CD4-positive, alpha-beta memory T cell (primary cell): ENCODE measurements at regions not wholly inside any gene's neighbourhood (a gene's known extent, or its start where the extent isn't known, plus 50 kb on each side); places are given as distances from the start of the nearest gene placed in this dataset.

Source experiments
- CTCF ChIA-PET: fragments of 350-600 bp; sonication (Branson Sonifier 250); formaldehyde crosslinking; loops from one replicate; lab custom pipeline; 2021; ENCODE audit warnings: inconsistent platforms; ENCODE audit not compliant: partially characterized antibody; lab: Charles Lee
- POLR2A ChIA-PET: fragments of 350-600 bp; sonication (Branson Sonifier 250); formaldehyde crosslinking; loops from one replicate; lab custom pipeline; 2021; ENCODE audit not compliant: partially characterized antibody; lab: Charles Lee
- DNase-seq, 5 donors: peaks; one replicate each; pipeline versions ENCODE4 v3.0.0 to v3.0.0-alpha.2; 2020 to 2022; ENCODE audit warnings: mixed read lengths in 1 of 5
- H3K27ac ChIP-seq: one replicate; pipeline ENCODE4 v1.7.0; 2013; ENCODE audit warnings: low read depth, low read length
- H3K27me3 ChIP-seq: 2 replicates; pipeline ENCODE4 v1.7.0; 2013; ENCODE audit warnings: mild to moderate bottlenecking, low read length, moderate library complexity; ENCODE audit not compliant: insufficient read depth
- H3K36me3 ChIP-seq: 2 replicates; pipeline ENCODE4 v1.7.0; 2013; ENCODE audit warnings: mild to moderate bottlenecking, low read length, moderate library complexity; ENCODE audit not compliant: insufficient read depth
- H3K4me1 ChIP-seq: 2 replicates; pipeline ENCODE4 v1.7.0; 2013; ENCODE audit warnings: mild to moderate bottlenecking, low read length, moderate library complexity; ENCODE audit not compliant: insufficient read depth
- H3K4me3 ChIP-seq, 2 donors: one replicate each; pipeline ENCODE4 v1.7.0; 2013; ENCODE audit warnings: low read length in 2 of 2, mild to moderate bottlenecking in 1 of 2
- H3K9me3 ChIP-seq, 2 donors: one replicate each; pipeline ENCODE4 v1.7.0; 2013; ENCODE audit warnings: low read length in 2 of 2, control low read depth in 1 of 2; ENCODE audit not compliant: control insufficient read depth in 1 of 2
- H3K27ac Mint-ChIP-seq, 7 donors: one replicate each; pipeline ENCODE4 v1.8.0; 2020 to 2021; ENCODE audit warnings: mixed read lengths in 7 of 7, mild to moderate bottlenecking in 6 of 7, inconsistent platforms in 3 of 7, moderate library complexity in 3 of 7
- H3K27me3 Mint-ChIP-seq, 2 donors: one replicate each; pipeline ENCODE4 v1.8.0; 2020 to 2021; ENCODE audit warnings: mixed read lengths in 2 of 2
- H3K36me3 Mint-ChIP-seq, 2 donors: one replicate each; pipeline ENCODE4 v1.8.0; 2020 to 2021; ENCODE audit warnings: mixed read lengths in 2 of 2, inconsistent platforms in 1 of 2, mild to moderate bottlenecking in 1 of 2
- H3K4me1 Mint-ChIP-seq, 4 donors: one replicate each; pipeline ENCODE4 v1.8.0; 2020 to 2021; ENCODE audit warnings: mixed read lengths in 4 of 4, mild to moderate bottlenecking in 1 of 4
- H3K4me3 Mint-ChIP-seq, 8 donors: one replicate each; pipeline ENCODE4 v1.8.0; 2020 to 2021; ENCODE audit warnings: mixed read lengths in 8 of 8, mild to moderate bottlenecking in 7 of 8, moderate library complexity in 6 of 8, inconsistent platforms in 3 of 8
- H3K9me3 Mint-ChIP-seq, 8 donors: one replicate each; pipeline ENCODE4 v1.8.0; 2020 to 2021; ENCODE audit warnings: mixed read lengths in 8 of 8, mild to moderate bottlenecking in 5 of 8, inconsistent platforms in 3 of 8, moderate library complexity in 1 of 8
- intact Hi-C: fragments of 100-400 bp; cut with micrococcal nuclease; formaldehyde crosslinking; loops from one replicate; pipeline ENCODE4 v1.15.1; 2023

GRCh38 chr1:60430375-60430774 lies 356.8 kb upstream of the C1orf87 start:
- Mint-ChIP-seq H3K4me1 (no peaks in the 10 kb centered on the region), H3K9me3 (peaks cover 3 to 15% (median 7%) of the 10 kb centered on the region in 8 donors), H3K27me3 (no peaks in the 10 kb centered on the region), H3K27ac (no peak overlapping the region), H3K4me3 (no peak overlapping the region), H3K36me3 (no peaks in the 10 kb centered on the region)
- H3K27me3 ChIP-seq: no peaks in the 10 kb centered on the region
- no peak for DNase-seq
- no peak overlapping the region for H3K4me3 ChIP-seq
- POLR2A ChIA-PET: no interaction called here
- H3K36me3 ChIP-seq: no peaks in the 10 kb centered on the region
- H3K4me1 ChIP-seq: no peaks in the 10 kb centered on the region
- H3K27ac ChIP-seq: no peak overlapping the region
- H3K9me3 ChIP-seq: no peaks in the 10 kb centered on the region
- CTCF ChIA-PET: no interaction called here
- intact Hi-C loops: no loop called here

DNA sequence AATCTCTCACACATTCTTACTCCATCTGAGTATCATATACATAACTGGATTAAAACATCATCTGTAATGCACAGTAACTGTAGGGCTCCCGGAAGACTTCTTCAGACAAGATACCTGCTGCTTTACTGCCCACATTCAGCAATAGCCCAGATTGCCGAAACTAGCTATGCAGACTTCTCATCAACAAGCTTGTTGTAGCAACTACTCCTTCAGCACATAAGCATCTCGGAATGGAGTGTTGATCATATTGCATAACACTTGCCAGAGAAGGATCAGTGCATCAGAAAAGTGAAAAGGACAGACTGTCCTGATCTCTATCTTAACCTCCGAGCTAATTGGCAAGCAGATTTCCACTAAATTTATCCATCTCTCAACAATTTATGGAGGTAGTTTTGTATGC lies 354.6 kb upstream of the C1orf87 start:
- ChIA-PET POLR2A (no interaction called here), CTCF (no interaction called here)
- Mint-ChIP-seq H3K36me3 (no peaks in the 10 kb centered on the region), H3K4me1 (no peaks in the 10 kb centered on the region), H3K27me3 (no peaks in the 10 kb centered on the region), H3K27ac (no peak overlapping the region), H3K4me3 (no peak overlapping the region), H3K9me3 (peaks cover 0 to 6% (median 3%) of the 10 kb centered on the region in 8 donors)
- no peaks in the 10 kb centered on the region for H3K27me3 ChIP-seq
- no peak overlapping the region for H3K27ac ChIP-seq
- intact Hi-C loops: no loop called here
- no peaks in the 10 kb centered on the region for H3K9me3 ChIP-seq
- no peaks in the 10 kb centered on the region for H3K36me3 ChIP-seq
- H3K4me3 ChIP-seq: no peak overlapping the region
- no peaks in the 10 kb centered on the region for H3K4me1 ChIP-seq
- DNase-seq: no peak

GRCh38 chr1:60427701-60428100 lies 354.1 kb upstream of the C1orf87 start:
- H3K9me3 ChIP-seq: no peaks in the 10 kb centered on the region
- Mint-ChIP-seq H3K27me3 (no peaks in the 10 kb centered on the region), H3K4me3 (no peak overlapping the region), H3K4me1 (no peaks in the 10 kb centered on the region), H3K27ac (no peak overlapping the region), H3K9me3 (peaks cover 0 to 6% (median 3%) of the 10 kb centered on the region in 8 donors), H3K36me3 (no peaks in the 10 kb centered on the region)
- POLR2A ChIA-PET: no interaction called here
- no peaks in the 10 kb centered on the region for H3K36me3 ChIP-seq
- no peaks in the 10 kb centered on the region for H3K4me1 ChIP-seq
- CTCF ChIA-PET: no interaction called here
- DNase-seq: no peak
- no peaks in the 10 kb centered on the region for H3K27me3 ChIP-seq
- H3K27ac ChIP-seq: no peak overlapping the region
- no peak overlapping the region for H3K4me3 ChIP-seq
- intact Hi-C loops: no loop called here

GRCh38 chr1:60427194-60427593 lies 353.6 kb upstream of the C1orf87 start:
- H3K27me3 Mint-ChIP-seq: no peaks in the 10 kb centered on the region
- Histone ChIP-seq H3K27ac (no peak overlapping the region), H3K4me1 (no peaks in the 10 kb centered on the region), H3K36me3 (no peaks in the 10 kb centered on the region), H3K4me3 (no peak overlapping the region), H3K27me3 (no peaks in the 10 kb centered on the region), H3K9me3 (no peaks in the 10 kb centered on the region)
- H3K4me1 Mint-ChIP-seq: no peaks in the 10 kb centered on the region
- intact Hi-C loops: no loop called here
- no peaks in the 10 kb centered on the region for H3K36me3 Mint-ChIP-seq
- CTCF ChIA-PET: no interaction called here
- H3K4me3 Mint-ChIP-seq: no peak overlapping the region
- H3K27ac Mint-ChIP-seq: no peak overlapping the region
- peaks cover 0 to 6% (median 3%) of the 10 kb centered on the region in 8 donors for H3K9me3 Mint-ChIP-seq
- no peak for DNase-seq
- POLR2A ChIA-PET: no interaction called here

- no peaks in the 10 kb centered on the region for H3K4me1 ChIP-seq
- no peak overlapping the region for H3K27ac ChIP-seq
- ChIA-PET CTCF (no interaction called here), POLR2A (no interaction called here)
- Mint-ChIP-seq H3K27ac (no peak overlapping the region), H3K36me3 (no peaks in the 10 kb centered on the region), H3K4me3 (no peak overlapping the region), H3K27me3 (no peaks in the 10 kb centered on the region), H3K4me1 (no peaks in the 10 kb centered on the region), H3K9me3 (peaks cover 0 to 6% (median 3%) of the 10 kb centered on the region in 8 donors)
- H3K36me3 ChIP-seq: no peaks in the 10 kb centered on the region
- H3K27me3 ChIP-seq: no peaks in the 10 kb centered on the region
- H3K4me3 ChIP-seq: no peak overlapping the region
- H3K9me3 ChIP-seq: no peaks in the 10 kb centered on the region
- intact Hi-C loops: no loop called here
- DNase-seq: no peak
Measured at GRCh38 chr1:60425528-60425927, 352.0 kb upstream of the C1orf87 start.

GRCh38 chr1:60423146-60423780 lies 349.7 kb upstream of the C1orf87 start:
- Histone ChIP-seq H3K27ac (no peak overlapping the region), H3K9me3 (no peaks in the 10 kb centered on the region), H3K4me3 (no peak overlapping the region), H3K27me3 (no peaks in the 10 kb centered on the region), H3K36me3 (no peaks in the 10 kb centered on the region), H3K4me1 (no peaks in the 10 kb centered on the region)
- no peak for DNase-seq
- Mint-ChIP-seq H3K27ac (no peak overlapping the region), H3K4me3 (no peak overlapping the region), H3K27me3 (no peaks in the 10 kb centered on the region), H3K9me3 (peaks cover 0 to 7% (median 3%) of the 10 kb centered on the region in 8 donors), H3K4me1 (no peaks in the 10 kb centered on the region), H3K36me3 (no peaks in the 10 kb centered on the region)
- POLR2A ChIA-PET: no interaction called here
- CTCF ChIA-PET: no interaction called here
- intact Hi-C loops: no loop called here

GRCh38 chr1:60421965-60422364 lies 348.4 kb upstream of the C1orf87 start:
- H3K9me3 Mint-ChIP-seq: peaks cover 0 to 8% (median 3%) of the 10 kb centered on the region in 8 donors
- H3K27ac Mint-ChIP-seq: no peak overlapping the region
- CTCF ChIA-PET: no interaction called here
- no peaks in the 10 kb centered on the region for H3K4me1 ChIP-seq
- H3K4me1 Mint-ChIP-seq: no peaks in the 10 kb centered on the region
- H3K9me3 ChIP-seq: no peaks in the 10 kb centered on the region
- no peak overlapping the region for H3K4me3 ChIP-seq
- H3K36me3 Mint-ChIP-seq: no peaks in the 10 kb centered on the region
- no peaks in the 10 kb centered on the region for H3K27me3 ChIP-seq
- intact Hi-C loops: no loop called here
- DNase-seq: no peak
- H3K27ac ChIP-seq: no peak overlapping the region
- POLR2A ChIA-PET: no interaction called here
- H3K4me3 Mint-ChIP-seq: no peak overlapping the region
- no peaks in the 10 kb centered on the region for H3K36me3 ChIP-seq
- no peaks in the 10 kb centered on the region for H3K27me3 Mint-ChIP-seq
